NCI-H146 treated with DMSO at 0.1 percent for 48 hours (cell line): ENCODE measurements at regions not wholly inside any gene's neighbourhood (a gene's known extent, or its start where the extent isn't known, plus 50 kb on each side); places are given as distances from the start of the nearest gene placed in this dataset.

ENCODE experiments used
- DNase-seq: peaks from one replicate; lab custom pipeline; 2025; ENCODE audit not compliant: unreplicated experiment; lab: John Stamatoyannopoulos, UW

DNA sequence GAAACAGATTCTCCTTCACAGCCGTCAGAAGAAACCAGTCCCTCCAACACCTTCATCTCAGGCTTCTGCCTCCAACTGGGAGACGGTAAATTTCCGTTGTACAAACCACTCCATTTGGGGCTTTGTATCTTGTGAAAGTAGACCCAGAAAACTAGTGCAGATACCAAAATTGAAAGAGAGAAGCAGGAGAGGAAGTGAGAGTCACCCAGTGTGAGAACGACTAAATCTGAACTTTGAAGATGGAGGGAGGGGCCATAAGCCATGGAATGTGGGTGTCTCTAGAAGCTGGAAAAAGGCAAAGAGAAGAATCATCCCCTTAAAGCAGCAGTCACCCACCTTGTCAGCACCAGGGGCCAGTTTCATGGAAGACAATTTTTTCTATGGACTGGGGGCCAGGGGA lies 88.3 kb upstream of the LRATD1 start:
- no peak for DNase-seq

DNA sequence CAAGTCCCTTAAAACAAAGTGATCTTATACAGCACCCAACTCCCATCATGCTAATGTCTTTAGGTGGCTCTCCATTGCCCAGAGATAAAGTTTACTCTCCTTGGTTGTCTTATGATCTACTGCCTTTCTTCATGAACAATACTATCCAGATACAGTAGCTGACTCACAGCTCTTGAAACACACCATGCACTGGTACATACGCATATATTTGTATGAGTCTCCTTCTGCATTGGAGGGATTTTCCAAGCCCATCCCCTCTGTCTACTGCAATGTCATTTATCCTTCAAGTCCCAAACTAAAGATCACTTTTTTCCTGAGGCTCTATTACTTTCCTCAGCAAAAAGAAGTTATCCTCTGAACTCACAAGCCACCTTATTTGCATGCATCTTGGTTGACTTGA lies 84.7 kb upstream of the LRATD1 start:
- DNase-seq: no peak

DNA sequence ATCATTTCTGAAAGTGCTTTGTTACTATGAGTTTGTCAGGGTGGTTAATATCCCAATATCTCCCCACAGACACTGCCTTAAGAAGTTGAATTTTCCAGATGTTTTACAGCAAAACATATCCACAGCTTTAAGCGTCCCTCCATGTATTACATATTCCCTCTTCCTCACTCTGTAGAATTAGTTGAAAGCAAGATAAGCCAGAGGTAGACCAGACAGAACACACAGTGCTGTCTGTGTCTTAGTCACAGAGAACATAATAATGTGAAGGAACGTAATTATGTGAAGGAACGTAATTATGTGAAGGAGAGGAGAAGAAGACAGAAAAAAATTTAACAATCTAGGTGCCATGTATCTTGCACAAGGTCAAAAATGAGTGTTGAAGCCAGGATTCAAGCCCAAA lies 81.9 kb upstream of the LRATD1 start:
- DNase-seq: no peak

DNA sequence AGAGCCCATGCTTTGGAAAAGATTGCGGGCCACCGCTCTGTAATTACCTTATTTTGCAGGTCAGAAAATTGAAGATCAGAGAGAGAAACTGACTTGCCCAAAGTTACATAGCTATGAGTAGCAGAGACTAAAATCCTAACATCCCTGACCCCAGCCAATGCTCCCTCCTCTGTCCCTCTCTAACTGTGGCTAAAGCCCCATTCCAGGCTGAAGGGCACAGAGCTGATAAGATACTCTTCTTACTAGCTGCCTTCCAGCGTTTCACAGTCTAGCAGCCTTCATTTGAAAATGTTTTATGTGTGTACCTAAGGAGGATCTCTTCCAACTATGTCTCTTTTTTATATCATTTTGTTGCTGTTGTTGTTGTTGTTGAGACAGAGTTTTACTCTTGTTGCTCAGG lies 81.4 kb upstream of the LRATD1 start:
- no peak for DNase-seq

DNA sequence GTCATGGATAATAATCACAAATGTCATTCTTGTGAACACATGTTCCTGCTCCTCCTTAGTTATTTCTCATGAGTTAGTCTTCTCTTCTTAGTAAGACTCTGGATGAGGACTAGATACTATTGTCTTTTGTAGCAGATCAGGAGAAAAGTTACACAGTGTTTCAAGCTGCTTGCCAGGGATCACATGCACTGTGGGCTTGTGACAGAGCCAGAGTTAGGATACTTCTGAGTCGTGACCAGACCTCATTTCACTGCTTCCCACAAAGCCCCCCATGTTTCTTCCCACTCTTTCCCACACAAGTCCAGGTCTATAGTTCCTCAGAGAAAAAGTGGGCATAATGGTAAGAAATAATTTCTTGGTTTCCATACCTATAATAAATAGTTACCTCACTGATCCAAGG lies 80.2 kb upstream of the LRATD1 start:
- DNase-seq: no peak

DNA sequence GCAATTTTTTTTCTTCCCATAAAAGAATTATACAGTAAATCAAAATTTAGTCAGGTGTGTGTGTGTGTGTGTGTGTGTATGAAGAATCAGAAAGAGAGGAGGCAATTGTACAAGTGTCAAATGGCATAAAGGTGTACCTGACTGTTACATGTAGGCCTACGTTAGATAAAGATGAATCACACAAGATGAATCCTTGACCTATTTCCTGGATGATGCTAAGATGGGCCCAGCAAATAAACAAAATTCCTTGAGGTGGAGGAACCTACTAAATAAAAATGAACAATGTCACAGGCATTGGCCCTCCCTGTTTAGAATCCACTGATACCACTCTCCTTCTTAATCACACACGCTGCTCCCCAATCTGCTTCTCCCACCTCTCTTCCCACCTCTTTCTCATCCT lies 79.7 kb upstream of the LRATD1 start:
- no peak for DNase-seq

DNA sequence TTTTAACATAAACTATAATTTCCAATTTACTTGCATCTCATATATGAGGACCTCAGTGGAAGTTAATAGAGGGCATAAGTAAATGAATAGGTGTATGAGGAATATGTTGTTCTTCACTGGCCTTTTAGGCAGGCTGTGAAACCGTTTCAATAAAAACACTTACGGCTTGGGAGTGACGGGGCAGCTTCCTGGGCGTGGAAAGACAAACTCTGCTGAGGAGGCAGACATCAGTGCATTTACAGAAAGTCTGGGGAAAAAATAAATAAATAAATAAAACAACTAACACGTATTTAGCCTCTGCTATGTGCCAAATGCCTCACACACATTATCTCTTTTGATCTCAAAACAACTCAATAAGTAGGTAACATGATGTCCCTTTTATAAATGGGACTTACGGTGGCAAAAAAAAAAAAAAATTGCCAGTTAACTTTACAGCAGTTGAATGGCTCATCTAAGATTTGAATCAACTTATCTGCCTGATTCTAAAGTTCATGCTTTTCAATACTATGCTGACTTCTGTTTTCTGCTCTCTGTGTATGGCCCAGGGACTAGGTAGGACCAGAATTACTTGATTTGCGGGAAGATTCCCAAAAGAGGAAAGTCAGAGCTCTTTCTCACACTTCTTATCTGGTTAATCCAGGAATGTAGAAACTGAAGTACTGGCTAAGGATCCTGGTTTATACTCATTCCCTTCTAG lies 77.5 kb upstream of the LRATD1 start:
- DNase-seq: no peak

DNA sequence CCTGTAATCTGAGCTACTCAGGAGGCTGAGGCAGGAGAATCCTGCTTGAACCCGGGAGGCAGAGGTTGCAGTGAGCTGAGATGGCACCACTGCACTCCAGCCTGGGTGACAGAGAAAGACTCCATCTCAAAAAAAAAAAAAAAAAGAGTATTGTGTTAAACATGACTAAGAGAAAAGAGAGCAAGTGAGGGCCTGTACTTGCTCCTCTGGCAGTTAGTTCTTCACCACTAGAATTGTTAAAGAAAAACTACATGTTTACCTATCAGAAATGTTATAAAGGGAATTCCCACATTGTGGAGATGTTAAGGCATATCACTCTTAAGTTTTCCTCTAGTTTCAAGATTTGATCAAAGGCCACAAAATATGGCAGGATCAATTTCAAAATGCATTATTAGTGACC lies 75.4 kb upstream of the LRATD1 start:
- DNase-seq: no peak

DNA sequence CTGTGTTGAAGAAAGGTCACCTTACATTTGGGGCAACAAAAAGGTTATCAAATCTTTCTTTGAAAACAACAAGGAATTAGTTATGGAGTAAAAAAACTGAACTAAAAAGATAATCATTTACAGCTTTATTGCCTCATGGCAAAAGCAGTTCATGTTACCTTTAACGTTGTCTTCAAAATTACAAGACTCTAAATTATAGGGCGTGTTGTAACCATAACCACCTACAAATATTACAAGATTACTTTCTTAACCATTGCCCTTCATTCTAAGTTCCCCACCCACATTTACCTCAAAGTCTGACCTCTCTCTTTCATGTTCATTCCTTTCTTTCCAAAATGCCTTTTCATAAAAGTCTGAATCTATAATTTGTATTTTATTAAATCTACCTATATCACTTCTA lies 74.6 kb upstream of the LRATD1 start:
- DNase-seq: no peak

DNA sequence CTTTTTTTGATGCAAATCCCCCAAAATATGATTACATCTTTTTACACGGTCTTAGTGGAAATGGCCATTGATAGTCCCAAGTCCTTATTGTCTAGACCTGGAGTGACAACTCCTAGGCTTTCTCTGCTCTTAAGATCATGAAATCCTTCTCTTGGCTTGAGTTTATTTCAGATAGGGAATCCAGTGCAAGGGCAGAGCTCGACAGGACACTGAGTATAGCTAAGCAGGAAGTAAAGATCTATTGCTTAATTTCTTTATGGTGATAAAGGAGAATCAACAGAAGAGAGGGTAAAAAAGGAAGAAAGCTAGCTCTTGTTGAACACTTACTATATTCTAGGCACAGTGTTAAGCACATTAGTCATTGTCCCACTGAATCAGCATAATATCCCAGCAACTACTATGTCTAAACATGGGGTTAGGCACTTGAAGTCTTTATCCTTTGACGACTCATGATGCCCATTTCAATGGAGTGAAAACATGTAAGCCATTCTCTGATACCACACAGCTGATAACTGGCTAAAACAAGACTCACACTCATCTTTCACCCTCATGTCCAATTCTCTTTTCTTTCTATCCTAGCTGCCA lies 74.1 kb upstream of the LRATD1 start:
- DNase-seq: no peak

DNA sequence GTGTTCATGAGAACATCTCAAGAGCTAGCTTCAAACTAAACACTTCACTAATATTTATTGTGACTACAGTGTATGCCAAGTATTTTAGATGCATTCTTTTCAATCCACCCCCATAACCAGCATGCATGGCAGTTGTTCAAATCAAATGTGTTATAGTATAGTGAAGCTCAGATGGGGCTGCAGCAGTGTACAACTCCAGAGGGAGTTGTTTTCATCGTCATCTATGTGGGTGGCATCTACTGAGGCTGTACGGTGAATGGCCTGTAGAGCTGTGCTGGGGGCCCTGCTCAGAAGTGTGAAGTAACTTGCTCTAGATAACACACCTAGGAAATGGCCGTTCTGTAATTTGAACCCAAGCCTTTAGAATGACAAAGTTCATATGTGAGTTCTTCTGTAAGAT lies 71.8 kb upstream of the LRATD1 start:
- no peak for DNase-seq

DNA sequence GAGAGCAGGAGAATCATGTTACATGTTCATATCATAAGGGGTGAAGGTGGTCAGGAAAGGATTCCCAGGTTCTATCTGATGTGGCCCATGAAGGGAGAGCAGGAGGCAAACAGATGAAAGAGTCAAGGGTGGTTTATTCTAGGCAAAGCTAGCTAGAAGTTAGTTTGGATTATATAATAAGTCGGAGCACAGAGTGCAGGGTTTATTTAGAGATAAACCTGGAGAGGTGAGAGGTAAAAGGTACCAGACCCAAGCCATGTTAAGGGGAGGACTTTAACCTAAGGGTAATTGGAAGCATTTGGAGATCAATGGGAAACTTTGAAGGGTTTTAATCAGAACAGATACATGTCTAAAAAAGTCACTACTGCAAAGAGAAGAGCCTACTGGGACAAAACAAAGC lies 69.2 kb upstream of the LRATD1 start:
- no peak for DNase-seq

DNA sequence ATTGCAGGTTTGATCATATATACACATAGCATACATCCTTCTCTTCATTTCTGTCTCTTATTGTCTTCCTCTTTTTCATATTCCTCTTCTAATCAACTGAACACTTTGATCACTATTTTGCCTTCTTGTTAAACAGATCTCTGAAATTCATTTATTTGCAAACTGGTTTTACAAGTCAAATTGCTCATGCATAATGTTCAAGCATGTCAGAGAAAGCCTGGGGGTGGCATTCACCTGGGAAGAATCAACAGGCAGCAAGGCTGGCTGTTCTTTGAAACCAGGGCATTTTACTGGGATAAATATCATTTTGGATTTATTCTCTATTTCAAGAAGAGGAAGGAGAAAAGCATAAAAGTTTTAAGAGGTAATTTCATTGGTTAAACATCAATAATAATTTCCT lies 66.9 kb upstream of the LRATD1 start:
- no peak for DNase-seq

DNA sequence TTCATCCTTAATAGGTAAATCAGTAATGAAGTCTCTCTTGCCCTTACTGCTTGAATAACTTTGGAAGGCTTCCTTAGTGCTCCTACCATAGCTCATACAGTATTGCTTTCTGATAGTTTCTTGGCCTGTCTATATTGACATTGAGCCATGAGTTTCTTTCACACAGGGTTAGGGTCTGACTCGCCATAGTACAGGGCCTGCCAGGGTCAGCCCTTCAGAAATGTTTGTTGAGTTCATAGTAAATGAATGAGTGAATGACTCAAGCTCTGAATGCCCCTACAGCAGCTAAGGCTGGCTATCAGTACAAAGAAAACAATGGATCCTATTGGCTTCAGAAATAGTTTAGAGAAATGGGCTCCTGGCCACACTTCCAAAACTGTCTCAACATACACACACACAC lies 65.0 kb upstream of the LRATD1 start:
- no peak for DNase-seq

DNA sequence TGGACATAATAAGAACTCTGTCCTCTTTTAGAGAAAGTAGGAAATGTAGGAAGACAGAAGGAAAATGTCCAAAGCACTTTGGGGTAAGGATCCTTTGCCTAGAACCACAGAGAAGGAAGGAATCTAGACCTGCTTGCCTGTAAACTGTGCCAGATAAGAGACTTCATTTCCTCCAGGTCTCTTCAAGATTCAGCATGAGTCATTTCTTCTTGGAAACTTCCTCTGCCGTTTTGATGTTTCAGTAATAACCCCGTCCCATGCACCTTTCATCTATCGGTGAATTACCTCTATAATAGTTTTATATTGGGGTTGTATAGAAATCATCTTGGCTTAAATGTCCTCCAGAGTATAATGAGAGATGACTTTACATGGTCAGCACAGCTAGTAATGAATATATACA lies 63.2 kb upstream of the LRATD1 start:
- no peak for DNase-seq

DNA sequence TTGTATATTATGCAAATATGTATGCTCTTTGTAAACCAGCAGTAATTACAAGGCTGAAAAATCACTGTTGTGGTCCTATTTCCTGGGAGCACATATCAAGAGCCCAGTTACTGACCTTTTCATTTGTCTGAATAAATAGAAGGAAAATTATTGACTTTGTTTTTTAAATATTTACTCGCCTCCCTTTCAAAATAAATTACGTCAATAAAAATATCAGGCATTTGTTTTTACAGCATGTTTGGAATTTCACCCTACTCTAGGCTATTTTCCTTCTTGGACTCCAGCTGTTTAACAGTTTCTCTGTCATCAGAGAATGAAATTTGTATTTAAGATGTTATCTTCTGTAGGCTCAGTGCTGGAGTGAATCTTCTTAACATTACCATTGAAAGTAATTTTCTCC lies 59.9 kb upstream of the LRATD1 start:
- DNase-seq: peak; percentile 2

DNA sequence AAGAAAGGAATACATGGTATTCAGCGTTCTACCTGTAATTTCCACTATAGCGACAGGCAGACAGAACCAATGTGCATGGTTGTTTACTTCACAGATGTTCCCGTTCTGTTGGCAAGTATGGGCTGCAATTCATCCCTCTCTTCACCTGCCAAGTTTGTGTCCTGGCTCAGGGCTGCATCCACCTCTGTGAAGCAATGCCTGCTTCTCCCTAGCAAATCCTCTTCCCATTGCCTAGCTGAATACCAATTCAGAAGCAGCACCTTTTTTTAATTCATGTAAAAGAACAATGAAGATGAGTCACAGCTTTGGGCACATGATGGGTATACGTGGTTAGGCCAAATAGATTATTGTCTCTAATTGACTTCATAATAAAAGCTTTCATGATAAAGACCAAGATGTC lies 54.7 kb upstream of the LRATD1 start:
- DNase-seq: no peak
